ENCODE measurements at regions not wholly inside any gene's neighbourhood (a gene's known extent, or its start where the extent isn't known, plus 50 kb on each side); places are given as distances from the start of the nearest gene placed in this dataset.

DNA sequence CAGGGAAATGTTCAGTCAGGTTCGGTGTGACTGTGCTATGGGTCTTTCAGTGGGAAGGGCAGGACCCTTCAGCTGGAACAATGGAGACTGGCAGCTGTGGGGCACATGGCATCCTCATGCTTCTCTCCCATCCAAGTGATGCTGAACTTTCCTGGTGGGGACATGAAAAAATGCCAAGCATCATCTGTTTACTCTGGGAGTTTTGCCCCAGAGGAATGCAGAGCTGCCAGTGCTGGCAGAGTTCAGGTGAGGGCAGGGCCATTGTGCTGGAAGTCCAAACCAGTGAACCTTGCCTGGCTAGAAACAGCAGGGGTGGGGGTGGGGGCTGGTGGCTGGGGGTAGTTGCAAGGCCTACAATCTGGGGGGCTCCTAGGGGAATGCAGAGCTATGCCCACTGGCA, 1320.6 kb downstream of the PCDH9 start:
- Histone ChIP-seq H3K27ac (ENCODE audit: low read length) (no peak overlapping the region), H3K36me3 (ENCODE audit: control insufficient read depth, insufficient read depth, low read length) (no peaks in the 10 kb centered on the region), H3K4me1 (ENCODE audit: control insufficient read depth, insufficient read depth, low read length) (no peaks in the 10 kb centered on the region), H3K27me3 (ENCODE audit: control insufficient read depth, insufficient read depth, low read length) (no peaks in the 10 kb centered on the region), H3K4me3 (ENCODE audit: low read length) (no peak overlapping the region), H3K9me3 (ENCODE audit: control insufficient read depth, insufficient read depth, low read length) (no peaks in the 10 kb centered on the region)
- WGBS (ENCODE audit: insufficient coverage, insufficient read length): no CpG with 5 or more reads among the region's 1 CpG
- no peak for DNase-seq (ENCODE audit: low read depth, low spot score)

DNA sequence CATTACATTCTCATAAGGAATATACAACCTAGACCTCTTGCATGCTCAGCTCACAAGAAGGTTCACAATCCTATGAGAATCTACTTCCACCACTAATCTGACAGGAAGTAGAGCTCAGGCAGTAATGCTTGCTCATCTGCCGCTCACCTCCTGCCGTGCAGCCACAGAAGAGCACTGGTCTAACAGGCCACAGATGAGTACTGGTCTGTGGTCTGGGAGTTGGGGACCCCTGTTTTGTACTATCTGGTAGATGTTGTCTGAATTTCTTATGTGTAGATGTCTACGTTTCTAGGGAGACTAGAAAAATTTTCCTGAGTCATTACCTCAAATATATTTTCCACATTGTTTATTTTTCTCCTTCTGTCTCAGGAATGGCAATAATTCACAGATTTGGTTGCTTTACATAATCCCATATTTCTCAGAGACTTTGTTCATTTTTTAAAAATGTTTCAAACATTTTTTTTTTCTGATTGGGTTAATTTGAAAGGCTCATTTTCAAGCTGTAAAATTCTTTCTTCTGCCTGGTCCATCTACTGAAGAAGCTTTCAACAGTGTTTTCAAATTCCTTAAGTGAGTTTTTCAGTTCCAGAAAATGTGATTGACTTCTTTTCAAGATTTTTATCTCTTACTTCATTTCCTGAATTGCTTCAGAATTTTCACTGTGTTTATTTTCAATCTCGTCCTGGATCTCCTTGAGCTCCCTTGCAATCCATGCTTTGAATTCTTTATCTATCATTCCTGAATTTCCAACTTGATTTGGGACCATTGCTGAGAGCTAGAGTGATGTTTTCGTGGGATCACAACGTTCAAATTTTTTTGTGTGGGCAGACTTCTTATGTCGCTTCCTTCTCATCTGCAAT, 1322.2 kb downstream of the PCDH9 start:
- Histone ChIP-seq H3K27me3 (ENCODE audit: control insufficient read depth, insufficient read depth, low read length) (no peaks in the 10 kb centered on the region), H3K9me3 (ENCODE audit: control insufficient read depth, insufficient read depth, low read length) (no peaks in the 10 kb centered on the region), H3K4me3 (ENCODE audit: low read length) (no peak overlapping the region), H3K36me3 (ENCODE audit: control insufficient read depth, insufficient read depth, low read length) (no peaks in the 10 kb centered on the region), H3K4me1 (ENCODE audit: control insufficient read depth, insufficient read depth, low read length) (no peaks in the 10 kb centered on the region), H3K27ac (ENCODE audit: low read length) (no peak overlapping the region)
- no peak for DNase-seq (ENCODE audit: low read depth, low spot score)
- WGBS (ENCODE audit: insufficient coverage, insufficient read length): no CpG with 5 or more reads among the region's 7 CpGs

DNA sequence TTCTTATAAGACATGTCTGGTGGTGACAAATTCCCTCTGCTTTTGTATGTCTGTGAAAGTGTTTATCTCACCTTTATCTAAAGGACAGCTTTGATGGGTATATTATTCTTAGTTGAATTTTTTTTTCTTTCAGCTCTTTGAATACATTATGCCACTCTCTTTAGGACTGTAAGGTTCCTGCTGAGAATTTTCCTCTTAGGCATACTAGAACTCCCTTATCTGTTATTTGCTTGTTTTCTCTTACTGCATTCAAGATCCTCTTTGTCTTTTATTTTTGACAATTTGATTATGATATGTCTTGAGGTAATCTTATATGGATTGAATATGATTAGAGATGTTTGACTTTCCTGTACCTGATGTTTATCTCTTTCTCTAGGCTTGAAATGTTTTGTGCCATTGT, 1328.4 kb downstream of the PCDH9 start:
- no peaks in the 10 kb centered on the region for H3K4me1 ChIP-seq (ENCODE audit: control insufficient read depth, insufficient read depth, low read length)
- H3K36me3 ChIP-seq (ENCODE audit: control insufficient read depth, insufficient read depth, low read length): no peaks in the 10 kb centered on the region
- no peaks in the 10 kb centered on the region for H3K9me3 ChIP-seq (ENCODE audit: control insufficient read depth, insufficient read depth, low read length)
- no peaks in the 10 kb centered on the region for H3K27me3 ChIP-seq (ENCODE audit: control insufficient read depth, insufficient read depth, low read length)
- no peak for DNase-seq (ENCODE audit: low read depth, low spot score)
- no peak overlapping the region for H3K27ac ChIP-seq (ENCODE audit: low read length)
- no peak overlapping the region for H3K4me3 ChIP-seq (ENCODE audit: low read length)

DNA sequence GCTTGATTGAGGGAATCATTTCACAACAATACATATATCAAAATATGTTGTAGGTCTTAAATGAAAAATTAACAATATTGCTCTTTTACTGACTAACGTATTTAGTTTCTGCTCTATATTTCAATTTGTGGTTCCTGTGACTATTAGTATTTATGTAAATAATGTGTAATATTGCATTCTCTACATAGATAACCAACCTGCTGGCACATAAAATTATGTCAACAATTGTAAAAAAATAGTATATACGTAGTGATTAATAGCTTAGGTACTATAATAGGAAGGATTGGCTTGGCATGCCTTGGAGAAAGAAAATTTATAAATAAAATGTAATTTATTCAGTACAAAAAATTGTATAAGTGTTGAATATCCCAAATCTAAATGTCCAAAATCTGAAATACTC, 1336.1 kb downstream of the PCDH9 start:
- 100% methylated on average over 1 of the region's 2 CpGs for WGBS (ENCODE audit: insufficient coverage, insufficient read length)
- Histone ChIP-seq H3K4me3 (ENCODE audit: low read length) (no peak overlapping the region), H3K36me3 (ENCODE audit: control insufficient read depth, insufficient read depth, low read length) (no peaks in the 10 kb centered on the region), H3K27me3 (ENCODE audit: control insufficient read depth, insufficient read depth, low read length) (no peaks in the 10 kb centered on the region), H3K4me1 (ENCODE audit: control insufficient read depth, insufficient read depth, low read length) (no peaks in the 10 kb centered on the region), H3K9me3 (ENCODE audit: control insufficient read depth, insufficient read depth, low read length) (no peaks in the 10 kb centered on the region), H3K27ac (ENCODE audit: low read length) (no peak overlapping the region)
- DNase-seq (ENCODE audit: low read depth, low spot score): no peak

DNA sequence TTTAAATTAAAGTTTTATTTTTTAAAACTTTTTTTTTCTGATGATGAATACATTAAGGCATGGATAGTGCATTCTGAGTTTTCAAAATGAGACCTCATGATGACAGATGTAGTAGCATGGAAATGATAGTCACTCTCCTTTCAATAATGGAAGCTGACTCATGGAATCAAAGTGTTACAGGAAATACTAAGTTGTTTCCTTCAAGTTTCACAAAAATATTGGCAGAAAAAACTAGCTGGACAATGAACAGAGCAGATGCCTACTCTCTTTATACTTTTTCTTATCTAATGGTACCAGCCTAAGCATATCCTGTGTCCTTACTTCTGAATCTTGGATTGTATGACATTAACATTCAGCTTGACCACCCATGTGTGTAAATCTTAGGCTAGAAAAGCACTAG, 1337.3 kb downstream of the PCDH9 start:
- no peaks in the 10 kb centered on the region for H3K27me3 ChIP-seq (ENCODE audit: control insufficient read depth, insufficient read depth, low read length)
- H3K36me3 ChIP-seq (ENCODE audit: control insufficient read depth, insufficient read depth, low read length): no peaks in the 10 kb centered on the region
- H3K9me3 ChIP-seq (ENCODE audit: control insufficient read depth, insufficient read depth, low read length): no peaks in the 10 kb centered on the region
- no peak overlapping the region for H3K4me3 ChIP-seq (ENCODE audit: low read length)
- DNase-seq (ENCODE audit: low read depth, low spot score): no peak
- no peak overlapping the region for H3K27ac ChIP-seq (ENCODE audit: low read length)
- no peaks in the 10 kb centered on the region for H3K4me1 ChIP-seq (ENCODE audit: control insufficient read depth, insufficient read depth, low read length)

DNA sequence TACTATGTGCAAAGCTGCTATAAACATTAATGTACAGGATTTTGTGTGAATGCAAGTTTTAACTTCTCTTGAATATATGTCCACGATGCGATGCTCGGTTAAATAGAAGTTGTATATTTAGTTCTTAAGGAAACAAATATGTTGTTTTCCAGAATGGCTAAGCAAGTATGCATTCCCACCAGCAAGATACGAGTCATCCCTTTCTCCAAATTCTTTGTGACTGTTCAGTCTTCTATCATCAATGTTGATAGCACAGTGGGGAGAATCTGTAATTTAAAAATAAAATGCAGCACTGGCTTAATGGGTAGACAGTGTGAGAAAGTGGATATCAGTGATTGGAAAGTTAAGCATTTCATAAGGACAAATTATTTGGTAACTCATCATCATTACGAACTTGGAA, 1340.8 kb downstream of the PCDH9 start:
- Histone ChIP-seq H3K4me3 (ENCODE audit: low read length) (no peak overlapping the region), H3K27ac (ENCODE audit: low read length) (no peak overlapping the region), H3K27me3 (ENCODE audit: control insufficient read depth, insufficient read depth, low read length) (no peaks in the 10 kb centered on the region), H3K36me3 (ENCODE audit: control insufficient read depth, insufficient read depth, low read length) (no peaks in the 10 kb centered on the region), H3K4me1 (ENCODE audit: control insufficient read depth, insufficient read depth, low read length) (no peaks in the 10 kb centered on the region), H3K9me3 (ENCODE audit: control insufficient read depth, insufficient read depth, low read length) (no peaks in the 10 kb centered on the region)
- DNase-seq (ENCODE audit: low read depth, low spot score): no peak
- no CpG with 5 or more reads among the region's 5 CpGs for WGBS (ENCODE audit: insufficient coverage, insufficient read length)

DNA sequence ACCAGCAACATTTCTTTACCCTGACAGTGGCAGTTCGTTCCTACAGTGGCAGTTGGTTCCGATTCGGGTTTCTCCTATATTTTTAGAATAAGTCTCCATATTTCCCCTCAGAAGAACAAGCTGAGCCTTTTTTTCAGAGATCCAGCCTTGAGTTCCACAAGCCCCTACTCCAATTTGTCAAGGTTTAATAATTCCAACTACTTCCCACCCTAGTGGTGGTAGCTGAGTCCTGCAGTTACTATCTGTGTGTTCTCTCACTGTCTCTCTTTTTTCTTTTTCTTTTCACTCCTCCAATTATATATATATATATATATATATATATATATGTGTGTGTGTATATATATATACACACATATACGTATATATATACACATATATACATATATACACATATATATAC, 1347.3 kb downstream of the PCDH9 start:
- H3K27me3 ChIP-seq (ENCODE audit: control insufficient read depth, insufficient read depth, low read length): no peaks in the 10 kb centered on the region
- H3K4me3 ChIP-seq (ENCODE audit: low read length): no peak overlapping the region
- no peak overlapping the region for H3K27ac ChIP-seq (ENCODE audit: low read length)
- no peak for DNase-seq (ENCODE audit: low read depth, low spot score)
- WGBS (ENCODE audit: insufficient coverage, insufficient read length): no CpG with 5 or more reads among the region's 4 CpGs
- H3K4me1 ChIP-seq (ENCODE audit: control insufficient read depth, insufficient read depth, low read length): no peaks in the 10 kb centered on the region
- H3K9me3 ChIP-seq (ENCODE audit: control insufficient read depth, insufficient read depth, low read length): no peaks in the 10 kb centered on the region
- no peaks in the 10 kb centered on the region for H3K36me3 ChIP-seq (ENCODE audit: control insufficient read depth, insufficient read depth, low read length)

DNA sequence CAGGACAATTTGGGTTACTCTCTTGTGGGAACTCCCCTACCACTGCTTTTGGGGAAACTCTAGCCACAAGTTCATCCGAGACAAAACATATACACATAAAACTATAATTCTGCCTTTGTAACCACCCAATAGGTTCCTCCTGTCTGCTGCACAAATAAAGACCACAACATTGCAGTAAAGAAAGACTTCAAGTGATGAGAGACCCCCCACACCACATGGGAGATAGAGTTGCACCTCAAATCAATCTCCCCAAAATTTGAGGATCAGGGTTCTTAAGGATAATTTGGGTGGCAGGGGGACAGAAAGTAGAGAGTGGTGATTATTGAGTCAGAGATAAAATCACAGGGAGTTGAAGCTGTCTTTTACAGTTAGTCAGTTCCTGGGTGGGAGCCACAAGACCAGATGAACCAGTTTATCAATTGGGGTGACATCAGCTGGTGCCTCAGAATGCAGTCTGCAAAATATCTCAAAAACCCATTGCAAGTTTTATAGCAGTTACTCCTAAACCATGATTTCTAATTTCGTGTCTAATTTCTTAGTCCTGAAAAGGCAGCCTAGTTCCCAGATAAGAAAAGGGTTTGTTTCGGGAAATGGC, 1348.5 kb downstream of the PCDH9 start:
- Histone ChIP-seq H3K27ac (ENCODE audit: low read length) (no peak overlapping the region), H3K27me3 (ENCODE audit: control insufficient read depth, insufficient read depth, low read length) (no peaks in the 10 kb centered on the region), H3K4me3 (ENCODE audit: low read length) (no peak overlapping the region), H3K9me3 (ENCODE audit: control insufficient read depth, insufficient read depth, low read length) (no peaks in the 10 kb centered on the region), H3K36me3 (ENCODE audit: control insufficient read depth, insufficient read depth, low read length) (no peaks in the 10 kb centered on the region), H3K4me1 (ENCODE audit: control insufficient read depth, insufficient read depth, low read length) (no peaks in the 10 kb centered on the region)
- DNase-seq (ENCODE audit: low read depth, low spot score): no peak
- WGBS (ENCODE audit: insufficient coverage, insufficient read length): no CpG with 5 or more reads among the region's 3 CpGs

DNA sequence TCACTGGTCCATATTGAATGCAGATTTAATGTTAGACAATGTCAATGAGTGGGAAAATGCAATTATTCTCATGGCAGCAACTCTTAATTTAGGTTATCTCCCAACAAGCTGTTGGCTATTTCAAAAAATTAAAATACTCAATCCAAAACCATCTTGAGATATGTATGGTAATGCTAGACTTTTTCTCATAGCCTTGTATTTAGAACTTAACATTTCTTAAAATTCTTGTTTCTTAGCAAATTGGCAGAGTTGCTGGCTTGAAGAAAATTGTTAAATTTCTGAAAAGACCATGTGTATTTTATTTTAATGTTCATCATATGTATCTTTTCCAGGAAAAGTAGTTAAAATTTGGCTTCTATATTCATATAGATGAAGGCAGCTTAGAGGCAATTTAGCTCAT, 1355.1 kb downstream of the PCDH9 start:
- no peak for DNase-seq (ENCODE audit: low read depth, low spot score)
- H3K4me3 ChIP-seq (ENCODE audit: low read length): no peak overlapping the region
- H3K36me3 ChIP-seq (ENCODE audit: control insufficient read depth, insufficient read depth, low read length): no peaks in the 10 kb centered on the region
- no peak overlapping the region for H3K27ac ChIP-seq (ENCODE audit: low read length)
- no peaks in the 10 kb centered on the region for H3K4me1 ChIP-seq (ENCODE audit: control insufficient read depth, insufficient read depth, low read length)
- H3K27me3 ChIP-seq (ENCODE audit: control insufficient read depth, insufficient read depth, low read length): no peaks in the 10 kb centered on the region
- no peaks in the 10 kb centered on the region for H3K9me3 ChIP-seq (ENCODE audit: control insufficient read depth, insufficient read depth, low read length)

DNA sequence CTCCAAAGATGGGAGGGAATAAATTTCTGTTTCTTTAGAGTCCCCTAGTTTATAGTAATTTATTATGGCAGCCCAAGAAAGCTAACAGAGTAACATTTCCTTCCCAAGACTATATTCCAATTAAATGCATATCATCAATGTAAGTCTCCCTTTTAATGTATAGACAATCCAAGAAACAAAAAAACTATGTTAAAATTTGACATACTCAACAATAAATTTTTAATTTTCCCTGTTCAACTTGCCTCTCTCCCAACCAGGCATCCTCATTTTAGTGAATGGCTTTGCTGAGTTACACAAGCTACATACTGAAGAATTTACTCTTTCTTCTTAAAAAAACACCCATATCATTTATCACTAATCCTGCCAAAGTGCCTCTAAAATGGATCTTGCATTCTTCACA, 1357.7 kb downstream of the PCDH9 start:
- no peaks in the 10 kb centered on the region for H3K4me1 ChIP-seq (ENCODE audit: control insufficient read depth, insufficient read depth, low read length)
- no peak overlapping the region for H3K4me3 ChIP-seq (ENCODE audit: low read length)
- no peaks in the 10 kb centered on the region for H3K9me3 ChIP-seq (ENCODE audit: control insufficient read depth, insufficient read depth, low read length)
- DNase-seq (ENCODE audit: low read depth, low spot score): no peak
- H3K36me3 ChIP-seq (ENCODE audit: control insufficient read depth, insufficient read depth, low read length): no peaks in the 10 kb centered on the region
- H3K27me3 ChIP-seq (ENCODE audit: control insufficient read depth, insufficient read depth, low read length): no peaks in the 10 kb centered on the region
- H3K27ac ChIP-seq (ENCODE audit: low read length): no peak overlapping the region

DNA sequence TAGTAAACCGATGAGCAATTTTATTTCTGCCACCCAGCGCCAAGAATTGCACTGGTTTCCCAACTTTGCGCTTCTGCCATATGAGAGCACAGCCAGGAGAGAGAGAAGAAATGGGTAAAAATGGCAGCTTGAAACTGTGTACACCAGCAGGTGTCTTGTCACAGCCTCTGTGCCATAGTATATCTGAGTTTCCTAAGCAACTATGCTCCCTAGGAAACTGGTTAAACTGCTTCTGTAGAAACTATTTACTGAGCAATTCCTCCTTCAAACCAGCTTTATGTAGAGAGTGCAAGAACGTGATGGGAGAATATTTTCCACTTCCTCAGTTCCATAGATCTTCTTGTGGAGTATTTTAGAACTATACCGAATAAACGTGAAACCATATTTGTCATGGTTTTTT, 1361.3 kb downstream of the PCDH9 start:
- no CpG with 5 or more reads among the region's 6 CpGs for WGBS (ENCODE audit: insufficient coverage, insufficient read length)
- H3K27me3 ChIP-seq (ENCODE audit: control insufficient read depth, insufficient read depth, low read length): no peaks in the 10 kb centered on the region
- no peaks in the 10 kb centered on the region for H3K36me3 ChIP-seq (ENCODE audit: control insufficient read depth, insufficient read depth, low read length)
- H3K4me3 ChIP-seq (ENCODE audit: low read length): no peak overlapping the region
- no peaks in the 10 kb centered on the region for H3K4me1 ChIP-seq (ENCODE audit: control insufficient read depth, insufficient read depth, low read length)
- no peak for DNase-seq (ENCODE audit: low read depth, low spot score)
- no peaks in the 10 kb centered on the region for H3K9me3 ChIP-seq (ENCODE audit: control insufficient read depth, insufficient read depth, low read length)
- no peak overlapping the region for H3K27ac ChIP-seq (ENCODE audit: low read length)

All from iPS DF 6.9 (cell line).